Esophagus squamous epithelium (tissue), 4 donors: ENCODE measurements at regions not wholly inside any gene's neighbourhood (a gene's known extent, or its start where the extent isn't known, plus 50 kb on each side); places are given as distances from the start of the nearest gene placed in this dataset.

ENCODE experiments used
- CTCF ChIP-seq, 6 experiments: fragments of 450-650 bp in 4 of 6; fragments of 200-600 bp in 2 of 6; sonication (generic) in 2 of 6; IDR thresholded peaks; one replicate each; pipeline ENCODE4 v1.5.1; 2016 to 2019; ENCODE audit warnings: antibody characterized with exemption in 6 of 6, mild to moderate bottlenecking in 4 of 6, moderate library complexity in 4 of 6
- POLR2A ChIP-seq, 4 donors: fragments of 450-650 bp; IDR thresholded peaks; one replicate each; pipeline ENCODE4 v1.6.1; 2017; ENCODE audit warnings: antibody characterized with exemption in 4 of 4, mild to moderate bottlenecking in 4 of 4, moderate library complexity in 3 of 4

GRCh38 chr5:58016358-58016757 is 443.5 kb downstream of the PLK2 start:
- TF ChIP-seq CTCF (IDR thresholded peaks at IDR 0.05) (no peak), POLR2A (IDR thresholded peaks at IDR 0.05) (no peak)
